ENCODE measurements at regions not wholly inside any gene's neighbourhood (a gene's known extent, or its start where the extent isn't known, plus 50 kb on each side); places are given as distances from the start of the nearest gene placed in this dataset.
A peak's percentile ranks its signal among the peaks of the same experiment; 100 is the strongest.

DNA sequence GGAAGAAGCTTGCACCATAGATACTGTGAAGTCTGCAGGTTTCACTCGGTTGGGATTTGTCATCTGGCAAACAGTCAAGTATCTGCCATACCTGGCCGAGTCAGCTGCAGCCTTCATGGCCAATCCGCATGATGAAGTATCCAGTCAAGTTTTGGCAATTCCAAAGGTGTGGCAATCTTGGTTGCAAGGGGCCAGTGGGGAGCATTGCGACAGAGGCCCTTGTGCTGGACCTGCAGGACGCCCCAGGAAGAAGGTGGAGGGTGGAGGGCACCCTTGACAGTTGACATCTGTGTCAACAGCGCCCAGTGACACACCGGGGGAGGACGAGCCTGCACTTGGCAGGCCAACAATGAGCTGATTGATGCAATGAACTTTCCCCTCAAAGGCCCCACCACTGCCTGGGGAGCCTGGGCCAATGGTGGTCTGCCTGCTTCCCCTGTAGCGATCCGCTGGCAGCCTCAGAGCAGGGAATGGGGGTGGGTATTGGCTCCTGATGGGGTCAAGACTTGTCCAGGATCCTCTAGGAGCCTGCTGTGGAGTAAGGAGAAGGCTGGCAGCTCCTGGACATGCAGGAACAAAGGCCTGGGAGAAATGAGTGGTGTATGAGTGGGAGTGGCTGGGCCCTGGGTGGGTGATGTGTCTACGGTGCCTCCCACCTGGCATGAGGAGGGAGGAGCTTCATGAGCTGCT, 122.8 kb upstream of the PITX1 start (continued):
- peak; percentile 87 for TF ChIP-seq ARID4A (CRISPR knock-in tag; IDR thresholded peaks at IDR 0.05; ENCODE audit: borderline replicate concordance)
- TF ChIP-seq MYNN (CRISPR knock-in tag; IDR thresholded peaks at IDR 0.05; ENCODE audit: low read depth), result peak; percentile 75; the same call in 1 of the 2 replicates
- TF ChIP-seq, protein P1, sequence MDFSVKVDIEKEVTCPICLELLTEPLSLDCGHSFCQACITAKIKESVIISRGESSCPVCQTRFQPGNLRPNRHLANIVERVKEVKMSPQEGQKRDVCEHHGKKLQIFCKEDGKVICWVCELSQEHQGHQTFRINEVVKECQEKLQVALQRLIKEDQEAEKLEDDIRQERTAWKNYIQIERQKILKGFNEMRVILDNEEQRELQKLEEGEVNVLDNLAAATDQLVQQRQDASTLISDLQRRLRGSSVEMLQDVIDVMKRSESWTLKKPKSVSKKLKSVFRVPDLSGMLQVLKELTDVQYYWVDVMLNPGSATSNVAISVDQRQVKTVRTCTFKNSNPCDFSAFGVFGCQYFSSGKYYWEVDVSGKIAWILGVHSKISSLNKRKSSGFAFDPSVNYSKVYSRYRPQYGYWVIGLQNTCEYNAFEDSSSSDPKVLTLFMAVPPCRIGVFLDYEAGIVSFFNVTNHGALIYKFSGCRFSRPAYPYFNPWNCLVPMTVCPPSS (IDR thresholded peaks at IDR 0.05), result no peak
- TF ChIP-seq MTF1 (CRISPR knock-in tag; IDR thresholded peaks at IDR 0.05), result no peak
- TF ChIP-seq, protein P2, sequence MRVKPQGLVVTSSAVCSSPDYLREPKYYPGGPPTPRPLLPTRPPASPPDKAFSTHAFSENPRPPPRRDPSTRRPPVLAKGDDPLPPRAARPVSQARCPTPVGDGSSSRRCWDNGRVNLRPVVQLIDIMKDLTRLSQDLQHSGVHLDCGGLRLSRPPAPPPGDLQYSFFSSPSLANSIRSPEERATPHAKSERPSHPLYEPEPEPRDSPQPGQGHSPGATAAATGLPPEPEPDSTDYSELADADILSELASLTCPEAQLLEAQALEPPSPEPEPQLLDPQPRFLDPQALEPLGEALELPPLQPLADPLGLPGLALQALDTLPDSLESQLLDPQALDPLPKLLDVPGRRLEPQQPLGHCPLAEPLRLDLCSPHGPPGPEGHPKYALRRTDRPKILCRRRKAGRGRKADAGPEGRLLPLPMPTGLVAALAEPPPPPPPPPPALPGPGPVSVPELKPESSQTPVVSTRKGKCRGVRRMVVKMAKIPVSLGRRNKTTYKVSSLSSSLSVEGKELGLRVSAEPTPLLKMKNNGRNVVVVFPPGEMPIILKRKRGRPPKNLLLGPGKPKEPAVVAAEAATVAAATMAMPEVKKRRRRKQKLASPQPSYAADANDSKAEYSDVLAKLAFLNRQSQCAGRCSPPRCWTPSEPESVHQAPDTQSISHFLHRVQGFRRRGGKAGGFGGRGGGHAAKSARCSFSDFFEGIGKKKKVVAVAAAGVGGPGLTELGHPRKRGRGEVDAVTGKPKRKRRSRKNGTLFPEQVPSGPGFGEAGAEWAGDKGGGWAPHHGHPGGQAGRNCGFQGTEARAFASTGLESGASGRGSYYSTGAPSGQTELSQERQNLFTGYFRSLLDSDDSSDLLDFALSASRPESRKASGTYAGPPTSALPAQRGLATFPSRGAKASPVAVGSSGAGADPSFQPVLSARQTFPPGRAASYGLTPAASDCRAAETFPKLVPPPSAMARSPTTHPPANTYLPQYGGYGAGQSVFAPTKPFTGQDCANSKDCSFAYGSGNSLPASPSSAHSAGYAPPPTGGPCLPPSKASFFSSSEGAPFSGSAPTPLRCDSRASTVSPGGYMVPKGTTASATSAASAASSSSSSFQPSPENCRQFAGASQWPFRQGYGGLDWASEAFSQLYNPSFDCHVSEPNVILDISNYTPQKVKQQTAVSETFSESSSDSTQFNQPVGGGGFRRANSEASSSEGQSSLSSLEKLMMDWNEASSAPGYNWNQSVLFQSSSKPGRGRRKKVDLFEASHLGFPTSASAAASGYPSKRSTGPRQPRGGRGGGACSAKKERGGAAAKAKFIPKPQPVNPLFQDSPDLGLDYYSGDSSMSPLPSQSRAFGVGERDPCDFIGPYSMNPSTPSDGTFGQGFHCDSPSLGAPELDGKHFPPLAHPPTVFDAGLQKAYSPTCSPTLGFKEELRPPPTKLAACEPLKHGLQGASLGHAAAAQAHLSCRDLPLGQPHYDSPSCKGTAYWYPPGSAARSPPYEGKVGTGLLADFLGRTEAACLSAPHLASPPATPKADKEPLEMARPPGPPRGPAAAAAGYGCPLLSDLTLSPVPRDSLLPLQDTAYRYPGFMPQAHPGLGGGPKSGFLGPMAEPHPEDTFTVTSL (CRISPR knock-in tag; IDR thresholded peaks at IDR 0.05; ENCODE audit: borderline replicate concordance), result peak; percentile 81
- peak; percentile 70; the same call in 1 of the 2 replicates for TF ChIP-seq HOXA5 (CRISPR knock-in tag; IDR thresholded peaks at IDR 0.05)
- TF ChIP-seq, protein P3, sequence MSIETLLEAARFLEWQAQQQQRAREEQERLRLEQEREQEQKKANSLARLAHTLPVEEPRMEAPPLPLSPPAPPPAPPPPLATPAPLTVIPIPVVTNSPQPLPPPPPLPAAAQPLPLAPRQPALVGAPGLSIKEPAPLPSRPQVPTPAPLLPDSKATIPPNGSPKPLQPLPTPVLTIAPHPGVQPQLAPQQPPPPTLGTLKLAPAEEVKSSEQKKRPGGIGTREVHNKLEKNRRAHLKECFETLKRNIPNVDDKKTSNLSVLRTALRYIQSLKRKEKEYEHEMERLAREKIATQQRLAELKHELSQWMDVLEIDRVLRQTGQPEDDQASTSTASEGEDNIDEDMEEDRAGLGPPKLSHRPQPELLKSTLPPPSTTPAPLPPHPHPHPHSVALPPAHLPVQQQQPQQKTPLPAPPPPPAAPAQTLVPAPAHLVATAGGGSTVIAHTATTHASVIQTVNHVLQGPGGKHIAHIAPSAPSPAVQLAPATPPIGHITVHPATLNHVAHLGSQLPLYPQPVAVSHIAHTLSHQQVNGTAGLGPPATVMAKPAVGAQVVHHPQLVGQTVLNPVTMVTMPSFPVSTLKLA (IDR thresholded peaks at IDR 0.05), result 0 out of 2 replicates have a peak, but pooled peaks have one; percentile 33
- TF ChIP-seq, protein P4, sequence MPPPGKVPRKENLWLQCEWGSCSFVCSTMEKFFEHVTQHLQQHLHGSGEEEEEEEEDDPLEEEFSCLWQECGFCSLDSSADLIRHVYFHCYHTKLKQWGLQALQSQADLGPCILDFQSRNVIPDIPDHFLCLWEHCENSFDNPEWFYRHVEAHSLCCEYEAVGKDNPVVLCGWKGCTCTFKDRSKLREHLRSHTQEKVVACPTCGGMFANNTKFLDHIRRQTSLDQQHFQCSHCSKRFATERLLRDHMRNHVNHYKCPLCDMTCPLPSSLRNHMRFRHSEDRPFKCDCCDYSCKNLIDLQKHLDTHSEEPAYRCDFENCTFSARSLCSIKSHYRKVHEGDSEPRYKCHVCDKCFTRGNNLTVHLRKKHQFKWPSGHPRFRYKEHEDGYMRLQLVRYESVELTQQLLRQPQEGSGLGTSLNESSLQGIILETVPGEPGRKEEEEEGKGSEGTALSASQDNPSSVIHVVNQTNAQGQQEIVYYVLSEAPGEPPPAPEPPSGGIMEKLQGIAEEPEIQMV (CRISPR knock-in tag; IDR thresholded peaks at IDR 0.05; ENCODE audit: low read depth), result no peak
- 0 out of 2 replicates have a peak, but pooled peaks have one; percentile 68 for TF ChIP-seq TOE1 (CRISPR knock-in tag; IDR thresholded peaks at IDR 0.05)
- TF ChIP-seq SIN3A (IDR thresholded peaks at IDR 0.05; ENCODE audit: borderline replicate concordance, low read depth, low read length), result peak; percentile 90; the same call in 1 of the 2 replicates
- TF ChIP-seq, protein P5, sequence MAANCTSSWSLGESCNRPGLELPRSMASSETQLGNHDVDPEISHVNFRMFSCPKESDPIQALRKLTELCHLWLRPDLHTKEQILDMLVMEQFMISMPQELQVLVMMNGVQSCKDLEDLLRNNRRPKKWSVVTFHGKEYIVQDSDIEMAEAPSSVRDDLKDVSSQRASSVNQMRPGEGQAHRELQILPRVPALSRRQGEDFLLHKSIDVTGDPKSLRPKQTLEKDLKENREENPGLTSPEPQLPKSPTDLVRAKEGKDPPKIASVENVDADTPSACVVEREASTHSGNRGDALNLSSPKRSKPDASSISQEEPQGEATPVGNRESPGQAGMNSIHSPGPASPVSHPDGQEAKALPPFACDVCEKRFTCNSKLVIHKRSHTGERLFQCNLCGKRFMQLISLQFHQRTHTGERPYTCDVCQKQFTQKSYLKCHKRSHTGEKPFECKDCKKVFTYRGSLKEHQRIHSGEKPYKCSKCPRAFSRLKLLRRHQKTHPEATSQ (CRISPR knock-in tag; IDR thresholded peaks at IDR 0.05; ENCODE audit: borderline replicate concordance), result peak; percentile 23; the same call in 1 of the 2 replicates
- TF ChIP-seq ZNF672 (CRISPR knock-in tag; IDR thresholded peaks at IDR 0.05), result no peak

Data from HepG2 (cell line).